G401 (cell line): ENCODE measurements at regions not wholly inside any gene's neighbourhood (a gene's known extent, or its start where the extent isn't known, plus 50 kb on each side); places are given as distances from the start of the nearest gene placed in this dataset.
"Not testable (repeated sequence)": the region's sequence is repeated elsewhere in the genome, so short reads cannot be mapped to it uniquely, and the experiment has no call there.

Experiments
- DNase-seq: peaks from one replicate; pipeline ENCODE4 v3.0.0-alpha.2; 2015; ENCODE audit warnings: low spot score
- in situ Hi-C: cut with HindIII; loops from 2 replicates; pipeline ENCODE4 v1.10.0; 2016; ENCODE audit warnings: low sequenced_read_pairs, mixed read lengths

- in situ Hi-C loops = no loop called here
- DNase-seq = no peak
Measured at GRCh38 chr22:48504519-48505140, 1323.0 kb downstream of the BRD1 start.

GRCh38 chr22:48503876-48504275 lies 1323.8 kb downstream of the BRD1 start:
- in situ Hi-C loops = no loop called here
- no peak for DNase-seq

GRCh38 chr22:48503035-48503625 lies 1324.5 kb downstream of the BRD1 start:
- in situ Hi-C loops = no loop called here
- DNase-seq = no peak

DNA sequence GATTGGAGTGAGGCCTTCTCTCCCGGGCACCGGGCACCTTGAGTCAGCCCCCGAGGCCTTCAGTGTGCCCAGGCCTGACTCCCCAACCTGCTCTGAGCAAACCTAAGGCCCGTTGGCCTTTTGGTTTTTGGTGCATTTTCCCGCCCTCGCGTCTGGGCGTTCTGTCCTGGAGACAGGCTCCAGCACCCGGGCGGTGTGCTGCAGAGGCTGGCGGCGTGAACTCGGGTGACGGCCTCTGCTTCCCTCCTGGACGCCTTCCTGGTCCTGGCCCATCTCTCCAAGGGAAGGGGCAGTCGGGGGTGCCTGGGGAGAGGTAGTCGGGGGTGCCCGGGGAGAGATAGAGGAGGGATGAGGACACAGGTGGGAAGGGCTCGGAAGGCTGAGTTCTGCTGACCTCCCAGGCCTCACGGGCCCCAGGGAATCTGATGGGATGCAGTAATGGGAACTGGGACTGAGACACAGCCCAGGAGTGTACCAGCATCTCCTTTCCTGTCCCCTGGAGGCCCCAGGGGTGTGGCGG lies 1326.4 kb downstream of the BRD1 start:
- no peak for DNase-seq
- in situ Hi-C loops = no loop called here

- in situ Hi-C loops = no loop called here
Measured at GRCh38 chr22:48500471-48501230, 1327.0 kb downstream of the BRD1 start.

GRCh38 chr22:48499456-48500425 lies 1327.9 kb downstream of the BRD1 start:
- no peak for DNase-seq
- in situ Hi-C loops = no loop called here

More at GRCh38 chr22:48500471-48501230, 1327.0 kb downstream of the BRD1 start:
- DNase-seq = no peak

- in situ Hi-C loops = no loop called here
- DNase-seq = peak; percentile 35
Measured at GRCh38 chr22:48498526-48499331, 1328.9 kb downstream of the BRD1 start.

- DNase-seq, in situ Hi-C loops: not testable (repeated sequence)
Measured at GRCh38 chr22:48497743-48498520, 1329.7 kb downstream of the BRD1 start.

DNA sequence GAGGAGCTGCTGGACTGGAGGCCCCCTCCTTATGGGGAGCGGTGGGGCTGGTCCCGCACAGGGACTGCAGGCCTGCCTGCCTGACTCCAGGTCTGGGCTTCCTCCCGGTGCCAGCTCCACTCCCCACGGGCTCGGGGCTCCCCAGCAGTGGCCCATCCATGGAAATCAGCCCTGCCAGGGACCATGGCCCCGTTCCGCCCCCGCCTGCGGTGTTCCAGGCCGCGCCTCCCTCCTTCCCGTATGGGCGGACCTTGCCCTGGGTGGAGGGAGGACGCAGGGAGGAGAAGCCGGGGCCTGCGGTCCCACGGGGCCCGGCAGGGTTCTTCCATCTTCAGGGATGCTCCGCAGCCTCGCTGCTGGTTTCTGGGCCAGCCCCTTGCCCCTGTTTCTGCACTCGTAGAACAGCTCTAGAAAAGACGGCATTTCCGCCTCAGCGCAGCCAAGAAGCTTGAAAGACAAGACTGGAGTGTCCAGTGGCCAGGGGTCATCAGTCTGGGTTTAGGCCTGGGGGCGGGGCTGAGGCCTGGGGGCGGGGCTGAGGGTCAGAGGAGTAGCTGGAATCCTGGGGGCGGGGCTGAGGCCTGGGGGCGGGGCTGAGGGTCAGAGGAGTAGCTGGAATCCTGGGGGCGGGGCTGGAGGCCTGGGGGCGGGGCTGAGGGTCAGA lies 1330.6 kb downstream of the BRD1 start:
- no peak for DNase-seq
- in situ Hi-C loops = no loop called here

- DNase-seq = no peak
- in situ Hi-C loops = no loop called here
Measured at GRCh38 chr22:48496226-48496845, 1331.3 kb downstream of the BRD1 start.

- in situ Hi-C loops = no loop called here
- DNase-seq = no peak
Measured at GRCh38 chr22:48495751-48496080, 1332.0 kb downstream of the BRD1 start.

DNA sequence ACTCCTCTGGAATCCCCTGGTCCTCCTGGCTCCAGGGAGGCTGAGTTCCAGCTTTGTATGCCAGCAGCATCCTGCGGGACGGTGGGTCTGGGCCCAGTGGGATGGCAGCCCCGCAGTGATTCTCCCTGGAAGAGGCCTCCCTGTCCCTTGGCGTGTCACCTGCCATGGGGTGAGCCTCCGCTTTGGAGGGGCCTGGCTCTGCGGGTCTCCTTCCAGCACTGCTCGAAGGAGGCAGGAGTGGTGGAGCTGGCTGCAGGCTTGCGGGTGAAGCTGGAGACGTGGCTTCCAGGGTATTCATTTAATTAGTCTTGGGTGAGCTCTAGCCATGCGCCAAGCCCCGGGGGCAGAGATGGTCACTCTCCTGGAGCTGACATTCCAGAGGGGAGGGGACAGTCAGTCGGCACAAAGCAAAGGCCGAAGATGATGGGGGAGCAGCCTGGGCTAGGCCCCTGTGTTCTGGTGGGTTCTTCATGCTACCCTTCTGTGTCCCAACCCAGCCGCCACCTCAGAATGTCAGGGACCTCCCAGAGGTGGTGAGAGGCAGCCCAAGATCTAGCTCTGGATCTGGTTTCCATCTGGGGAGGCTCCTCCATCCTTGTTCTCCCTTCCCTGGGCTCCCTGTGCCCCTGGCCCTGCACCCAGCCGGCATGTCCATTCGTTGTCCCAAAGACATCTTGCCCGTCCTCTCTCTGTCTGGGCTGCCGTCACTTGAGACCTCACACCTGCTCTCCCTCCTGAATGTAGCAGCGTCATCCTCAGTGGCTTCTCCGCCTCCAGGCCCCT lies 1332.5 kb downstream of the BRD1 start:
- no peak for DNase-seq
- in situ Hi-C loops = no loop called here

- in situ Hi-C loops = no loop called here
- no peak for DNase-seq
Measured at GRCh38 chr22:48494256-48494967, 1333.3 kb downstream of the BRD1 start.

GRCh38 chr22:48493733-48494132 lies 1333.9 kb downstream of the BRD1 start:
- in situ Hi-C loops = no loop called here
- no peak for DNase-seq
